Prostate gland (tissue), 2 donors: ENCODE measurements at regions not wholly inside any gene's neighbourhood (a gene's known extent, or its start where the extent isn't known, plus 50 kb on each side); places are given as distances from the start of the nearest gene placed in this dataset.

Experiments
- POLR2A ChIP-seq: fragments of 450-650 bp; IDR thresholded peaks from one replicate; pipeline ENCODE4 v1.6.1; 2016; ENCODE audit warnings: antibody characterized with exemption, mild to moderate bottlenecking
- TF ChIP-seq, protein P1 (sequence below), 4 experiments: fragments of 200-600 bp in 2 of 4; fragments of 450-650 bp in 2 of 4; sonication (generic) in 2 of 4; IDR thresholded peaks; 1 replicate in 3 of 4; 2 replicates in 1 of 4; pipeline ENCODE4 v1.5.1; 2016 to 2019; ENCODE audit warnings: antibody characterized with exemption in 4 of 4, mild to moderate bottlenecking in 2 of 4, moderate library complexity in 2 of 4

GRCh38 chr1:101308935-101309333 is 72.1 kb downstream of the S1PR1 start:
- TF ChIP-seq, protein P1, sequence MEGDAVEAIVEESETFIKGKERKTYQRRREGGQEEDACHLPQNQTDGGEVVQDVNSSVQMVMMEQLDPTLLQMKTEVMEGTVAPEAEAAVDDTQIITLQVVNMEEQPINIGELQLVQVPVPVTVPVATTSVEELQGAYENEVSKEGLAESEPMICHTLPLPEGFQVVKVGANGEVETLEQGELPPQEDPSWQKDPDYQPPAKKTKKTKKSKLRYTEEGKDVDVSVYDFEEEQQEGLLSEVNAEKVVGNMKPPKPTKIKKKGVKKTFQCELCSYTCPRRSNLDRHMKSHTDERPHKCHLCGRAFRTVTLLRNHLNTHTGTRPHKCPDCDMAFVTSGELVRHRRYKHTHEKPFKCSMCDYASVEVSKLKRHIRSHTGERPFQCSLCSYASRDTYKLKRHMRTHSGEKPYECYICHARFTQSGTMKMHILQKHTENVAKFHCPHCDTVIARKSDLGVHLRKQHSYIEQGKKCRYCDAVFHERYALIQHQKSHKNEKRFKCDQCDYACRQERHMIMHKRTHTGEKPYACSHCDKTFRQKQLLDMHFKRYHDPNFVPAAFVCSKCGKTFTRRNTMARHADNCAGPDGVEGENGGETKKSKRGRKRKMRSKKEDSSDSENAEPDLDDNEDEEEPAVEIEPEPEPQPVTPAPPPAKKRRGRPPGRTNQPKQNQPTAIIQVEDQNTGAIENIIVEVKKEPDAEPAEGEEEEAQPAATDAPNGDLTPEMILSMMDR (IDR thresholded peaks at IDR 0.05): no peak
- TF ChIP-seq POLR2A: no peak
